ENCODE measurements at regions not wholly inside any gene's neighbourhood (a gene's known extent, or its start where the extent isn't known, plus 50 kb on each side); places are given as distances from the start of the nearest gene placed in this dataset.

DNA sequence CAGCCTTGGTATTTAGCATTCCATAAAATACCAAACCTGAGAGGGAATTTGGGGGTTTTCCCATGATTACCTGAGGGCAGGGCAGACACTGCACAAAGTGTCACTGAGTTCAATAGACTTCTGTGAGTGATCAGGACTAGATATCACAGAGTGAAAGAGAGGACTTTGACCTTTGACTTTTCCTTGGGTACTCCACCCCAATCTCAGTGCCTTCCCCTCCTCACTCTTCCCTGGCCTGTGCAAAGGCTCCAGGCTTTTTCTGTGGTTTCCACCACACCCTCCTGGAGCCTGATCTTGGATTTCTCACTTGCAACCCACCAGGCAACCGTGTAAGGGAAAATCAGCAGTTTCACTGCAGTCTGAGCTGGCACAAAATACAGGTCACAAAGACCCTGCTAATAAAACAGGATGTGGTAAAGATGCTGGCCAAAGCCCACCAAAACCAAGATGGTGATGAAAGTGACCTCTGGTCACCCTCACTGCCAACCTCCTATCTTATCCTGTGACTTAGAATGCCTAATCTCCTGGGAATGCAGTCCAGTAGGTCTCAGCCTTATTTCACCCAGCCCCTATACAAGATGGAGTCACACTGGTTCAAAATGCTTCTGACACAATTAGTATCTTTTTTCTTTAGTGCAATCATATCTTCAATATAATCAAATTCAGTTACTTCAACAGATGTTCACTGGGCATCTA lies 64.0 kb downstream of the BOD1L2 start:
- no peaks in the 10 kb centered on the region for H3K27me3 ChIP-seq

DNA sequence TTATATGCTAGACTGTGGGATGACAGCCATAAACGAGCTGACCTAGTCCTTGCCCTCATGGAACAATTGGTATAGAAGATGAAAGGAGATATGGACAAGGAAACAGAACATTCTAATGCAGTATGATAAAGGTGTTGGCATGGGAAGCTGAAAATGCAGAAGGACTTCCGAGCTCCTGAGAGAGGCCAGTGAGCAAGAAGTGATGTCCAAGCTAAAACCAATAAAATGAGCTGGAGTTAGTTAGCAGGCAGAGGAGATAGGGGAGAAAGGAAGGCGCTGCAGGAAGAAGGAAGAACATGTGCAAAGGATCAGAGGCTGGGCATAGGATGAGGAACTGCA lies 64.5 kb downstream of the BOD1L2 start:
- Histone ChIP-seq H3K27me3 (no peaks in the 10 kb centered on the region), H3K4me1 (peaks cover 2% of the 10 kb centered on the region; the same call in 1 of the 2 replicates), H3K9me3 (no peaks in the 10 kb centered on the region), H3K36me3 (no peaks in the 10 kb centered on the region), H3K4me3 (ENCODE audit: low read depth, low read length) (no peak overlapping the region)
- TF ChIP-seq, protein P1, sequence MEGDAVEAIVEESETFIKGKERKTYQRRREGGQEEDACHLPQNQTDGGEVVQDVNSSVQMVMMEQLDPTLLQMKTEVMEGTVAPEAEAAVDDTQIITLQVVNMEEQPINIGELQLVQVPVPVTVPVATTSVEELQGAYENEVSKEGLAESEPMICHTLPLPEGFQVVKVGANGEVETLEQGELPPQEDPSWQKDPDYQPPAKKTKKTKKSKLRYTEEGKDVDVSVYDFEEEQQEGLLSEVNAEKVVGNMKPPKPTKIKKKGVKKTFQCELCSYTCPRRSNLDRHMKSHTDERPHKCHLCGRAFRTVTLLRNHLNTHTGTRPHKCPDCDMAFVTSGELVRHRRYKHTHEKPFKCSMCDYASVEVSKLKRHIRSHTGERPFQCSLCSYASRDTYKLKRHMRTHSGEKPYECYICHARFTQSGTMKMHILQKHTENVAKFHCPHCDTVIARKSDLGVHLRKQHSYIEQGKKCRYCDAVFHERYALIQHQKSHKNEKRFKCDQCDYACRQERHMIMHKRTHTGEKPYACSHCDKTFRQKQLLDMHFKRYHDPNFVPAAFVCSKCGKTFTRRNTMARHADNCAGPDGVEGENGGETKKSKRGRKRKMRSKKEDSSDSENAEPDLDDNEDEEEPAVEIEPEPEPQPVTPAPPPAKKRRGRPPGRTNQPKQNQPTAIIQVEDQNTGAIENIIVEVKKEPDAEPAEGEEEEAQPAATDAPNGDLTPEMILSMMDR (IDR thresholded peaks at IDR 0.05; ENCODE audit: low read depth, low read length) = no peak
- DNase-seq = no peak

More for the DNA sequence above, 64.0 kb downstream of the BOD1L2 start:
- H3K9me3 ChIP-seq = no peaks in the 10 kb centered on the region
- no peaks in the 10 kb centered on the region for H3K36me3 ChIP-seq
- H3K4me3 ChIP-seq (ENCODE audit: low read depth, low read length) = no peak overlapping the region
- TF ChIP-seq, protein P1 (IDR thresholded peaks at IDR 0.05; ENCODE audit: low read depth, low read length) = no peak
- peaks cover 2% of the 10 kb centered on the region; the same call in 1 of the 2 replicates for H3K4me1 ChIP-seq
- no peak for DNase-seq

DNA sequence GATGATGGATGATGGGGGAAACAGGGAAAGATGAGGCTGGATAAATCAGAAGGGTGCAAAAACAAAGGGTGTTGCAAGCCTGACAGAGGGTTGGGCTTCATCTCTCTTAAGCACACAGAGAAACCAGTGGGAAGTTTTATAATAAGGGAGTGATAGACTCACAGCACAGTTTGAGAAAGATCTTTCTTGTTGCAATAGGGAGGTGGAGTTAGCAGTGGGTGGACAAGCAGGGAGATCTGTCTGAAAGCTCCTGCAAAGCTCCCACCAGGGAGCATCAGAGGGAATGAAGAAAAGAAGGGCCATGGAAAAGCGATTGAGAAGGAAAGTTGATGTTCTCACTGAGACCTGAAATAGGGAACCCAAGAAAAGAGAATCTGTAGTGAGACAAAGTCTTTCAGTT lies 64.9 kb downstream of the BOD1L2 start:
- Histone ChIP-seq H3K4me3 (ENCODE audit: low read depth, low read length) (no peak overlapping the region), H3K36me3 (no peaks in the 10 kb centered on the region), H3K27me3 (no peaks in the 10 kb centered on the region), H3K4me1 (peaks cover 2% of the 10 kb centered on the region; the same call in 1 of the 2 replicates), H3K9me3 (no peaks in the 10 kb centered on the region)
- DNase-seq = no peak
- TF ChIP-seq, protein P1 (IDR thresholded peaks at IDR 0.05; ENCODE audit: low read depth, low read length) = no peak

DNA sequence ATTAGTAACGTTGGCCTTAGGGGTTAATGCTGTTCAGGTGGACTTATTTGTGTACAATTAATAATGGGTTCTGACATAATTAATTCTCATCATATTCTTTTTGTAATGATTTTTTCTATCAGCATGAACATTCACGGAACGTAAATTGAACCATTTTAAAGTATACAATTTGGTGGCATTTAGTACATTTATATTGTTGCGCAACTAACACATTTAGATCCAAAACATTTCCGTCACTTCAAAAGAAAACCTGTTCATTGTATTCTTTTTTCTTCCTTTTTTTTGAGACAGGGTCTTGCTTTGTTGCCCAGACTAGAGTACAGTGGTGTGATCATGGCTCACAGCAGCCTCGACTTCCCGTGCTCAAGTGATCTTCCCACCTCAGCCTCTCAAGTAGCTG lies 65.8 kb downstream of the BOD1L2 start:
- Histone ChIP-seq H3K36me3 (no peaks in the 10 kb centered on the region), H3K9me3 (no peaks in the 10 kb centered on the region), H3K4me3 (ENCODE audit: low read depth, low read length) (no peak overlapping the region), H3K4me1 (peaks cover 2% of the 10 kb centered on the region; the same call in 1 of the 2 replicates), H3K27me3 (no peaks in the 10 kb centered on the region)
- TF ChIP-seq, protein P1 (IDR thresholded peaks at IDR 0.05; ENCODE audit: low read depth, low read length) = no peak
- DNase-seq = no peak

DNA sequence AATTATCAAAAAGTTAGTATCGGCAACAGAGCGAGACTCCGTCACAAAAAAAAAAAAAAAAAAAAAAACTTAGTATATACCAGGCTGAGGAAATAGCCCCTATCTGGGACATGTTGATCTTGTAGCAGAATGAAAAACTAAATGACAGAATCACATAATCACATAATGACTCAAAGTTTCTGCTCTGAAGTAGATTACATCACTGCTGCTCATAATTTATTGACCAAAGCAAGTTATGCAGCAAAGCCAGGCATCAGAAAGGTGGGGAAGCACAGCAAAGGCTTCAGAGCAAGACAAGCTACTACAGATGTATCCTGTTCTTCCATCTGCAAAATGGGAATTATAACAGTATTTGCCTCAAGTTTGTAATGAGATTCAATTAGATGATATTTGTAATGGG lies 68.1 kb downstream of the BOD1L2 start:
- TF ChIP-seq, protein P1 (IDR thresholded peaks at IDR 0.05; ENCODE audit: low read depth, low read length) = no peak
- Histone ChIP-seq H3K27me3 (no peaks in the 10 kb centered on the region), H3K36me3 (no peaks in the 10 kb centered on the region), H3K9me3 (no peaks in the 10 kb centered on the region), H3K4me1 (no peaks in the 10 kb centered on the region), H3K4me3 (ENCODE audit: low read depth, low read length) (no peak overlapping the region)
- no peak for DNase-seq

DNA sequence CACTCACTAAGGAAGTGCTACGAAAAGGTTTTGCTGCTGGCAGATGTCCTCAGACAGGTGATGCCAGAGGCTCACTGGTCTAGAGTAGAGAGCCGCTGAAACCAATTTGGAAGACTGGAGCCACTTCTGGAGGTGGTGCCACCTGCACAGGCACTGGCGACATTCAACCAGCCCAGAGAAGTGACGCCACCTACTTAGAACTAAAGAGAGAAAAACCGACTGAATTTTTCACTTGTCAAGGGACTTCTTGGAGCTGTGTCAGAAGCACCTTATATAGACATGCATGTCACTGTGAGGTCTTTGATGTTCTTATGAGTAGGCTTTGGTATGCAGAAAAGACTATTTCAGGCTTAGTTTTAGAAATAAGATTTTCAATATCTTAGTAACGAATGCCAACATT lies 71.4 kb downstream of the BOD1L2 start:
- Histone ChIP-seq H3K27me3 (no peaks in the 10 kb centered on the region), H3K4me3 (ENCODE audit: low read depth, low read length) (no peak overlapping the region), H3K4me1 (no peaks in the 10 kb centered on the region), H3K36me3 (no peaks in the 10 kb centered on the region), H3K9me3 (no peaks in the 10 kb centered on the region)
- DNase-seq = no peak
- TF ChIP-seq, protein P1 (IDR thresholded peaks at IDR 0.05; ENCODE audit: low read depth, low read length) = no peak
